HG03280 (cell line): ENCODE measurements at regions not wholly inside any gene's neighbourhood (a gene's known extent, or its start where the extent isn't known, plus 50 kb on each side); places are given as distances from the start of the nearest gene placed in this dataset.

Source experiments
- ATAC-seq: cut with Tn5 transposase; IDR thresholded peaks from one replicate; pipeline ENCODE4 v1.9.1; 2021; ENCODE audit warnings: mild to moderate bottlenecking, moderate library complexity; ENCODE audit not compliant: unreplicated experiment

- ATAC-seq: no peak
Observed at GRCh38 chr4:127151941-127152340, 480.8 kb upstream of the INTU start.

- ATAC-seq: no peak
Observed at GRCh38 chr4:127155116-127155515, 477.6 kb upstream of the INTU start.

DNA sequence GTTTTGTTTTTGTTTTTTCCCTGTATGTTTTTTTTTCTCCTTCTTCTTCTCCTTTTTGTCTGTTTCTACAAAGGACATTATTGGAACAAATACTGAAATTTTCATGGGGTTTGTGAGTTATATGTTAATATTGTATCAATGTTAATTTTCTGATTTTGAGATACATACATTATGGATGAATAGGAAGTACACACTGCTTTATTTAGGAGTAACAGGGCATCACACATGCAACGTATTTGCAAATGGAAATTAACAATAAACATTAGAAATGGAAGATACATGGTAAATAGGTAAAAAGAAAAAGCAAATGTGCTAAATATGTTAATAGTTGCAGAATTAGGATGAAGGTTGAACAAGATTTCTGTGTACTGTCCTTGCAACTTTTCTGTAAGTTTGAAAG, 477.2 kb upstream of the INTU start:
- no peak for ATAC-seq

- no peak for ATAC-seq
Observed at GRCh38 chr4:127162741-127163140, 470.0 kb upstream of the INTU start.

GRCh38 chr4:127165971-127166370, 466.8 kb upstream of the INTU start:
- no peak for ATAC-seq

DNA sequence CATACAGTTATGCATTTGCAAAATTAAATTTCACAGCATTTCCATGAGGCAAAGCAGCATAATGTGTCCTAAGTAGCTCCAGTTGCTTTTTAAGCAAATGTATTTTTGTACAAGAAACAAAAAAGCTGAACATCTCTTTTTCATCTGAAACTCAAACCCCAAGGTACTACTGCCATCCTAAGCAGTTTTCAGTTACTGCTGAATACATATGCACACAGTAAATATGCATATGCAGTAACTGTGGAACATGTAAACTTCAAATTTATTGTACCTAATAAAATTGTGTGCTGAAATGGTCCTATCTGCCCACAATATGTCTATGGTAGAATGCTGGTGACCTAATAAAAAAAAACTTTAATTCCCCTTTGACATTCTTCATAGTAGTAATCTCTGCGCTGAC, 458.6 kb upstream of the INTU start:
- no peak for ATAC-seq

DNA sequence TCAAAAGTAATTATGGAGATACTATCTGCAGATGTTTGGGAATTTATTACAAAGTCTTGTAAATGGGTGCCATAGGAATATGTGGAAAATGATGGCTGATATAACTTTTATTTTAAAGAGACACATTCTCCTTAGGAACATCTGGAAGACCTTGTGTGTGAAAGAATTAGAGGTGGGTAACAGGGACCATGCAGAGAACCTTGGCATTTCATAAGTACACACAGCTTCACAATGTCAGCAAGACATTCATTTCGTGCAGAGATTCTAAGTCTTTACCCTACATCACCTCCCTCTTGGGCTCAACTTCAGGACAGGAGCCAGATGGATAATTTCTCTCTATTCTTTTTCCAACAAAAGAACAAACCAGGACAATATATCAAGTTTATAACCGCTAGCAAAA, 458.1 kb upstream of the INTU start:
- no peak for ATAC-seq

GRCh38 chr4:127179256-127180087, 453.3 kb upstream of the INTU start:
- no peak for ATAC-seq

- no peak for ATAC-seq
Observed at GRCh38 chr4:127181001-127181400, 451.8 kb upstream of the INTU start.

GRCh38 chr4:127182687-127183086, 450.1 kb upstream of the INTU start:
- ATAC-seq: no peak

DNA sequence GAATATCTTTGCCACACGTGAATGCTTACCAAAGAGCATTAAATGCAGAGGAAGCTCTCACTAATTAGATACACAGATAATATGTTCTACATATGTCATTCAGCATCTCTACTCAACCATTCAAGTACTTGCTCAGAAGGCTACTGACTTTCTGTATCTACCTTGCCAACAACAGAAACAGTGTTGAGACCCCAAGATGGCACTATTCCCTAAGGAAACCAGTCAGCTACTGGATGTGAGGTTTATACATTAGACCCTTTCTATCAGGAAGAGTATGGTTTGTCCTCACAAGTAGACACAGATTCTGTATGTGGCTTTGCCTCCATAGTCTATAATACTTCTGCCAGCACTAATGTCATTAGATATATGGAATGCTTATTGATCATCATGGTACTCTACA, 443.9 kb upstream of the INTU start:
- ATAC-seq: no peak

DNA sequence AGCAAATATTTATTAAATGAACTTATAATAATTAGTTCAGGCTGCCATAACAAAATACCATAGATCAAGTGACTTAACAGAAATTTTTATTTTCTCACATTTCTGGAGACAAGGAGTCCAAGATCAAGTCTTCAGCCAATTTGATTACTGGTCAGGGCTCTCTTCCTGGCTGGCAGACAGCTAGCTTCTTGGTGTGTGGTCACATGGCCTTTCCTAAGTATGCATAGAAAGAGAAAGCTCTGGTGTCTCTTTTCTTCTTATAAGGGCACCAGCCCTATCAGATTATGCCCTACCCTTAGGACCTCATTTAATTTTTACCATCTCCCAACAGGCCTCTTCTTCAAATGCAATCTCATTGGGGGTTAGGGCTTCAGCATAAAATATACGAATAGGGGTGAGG, 438.5 kb upstream of the INTU start:
- ATAC-seq: no peak

GRCh38 chr4:127196655-127197352, 436.0 kb upstream of the INTU start:
- ATAC-seq: no peak

DNA sequence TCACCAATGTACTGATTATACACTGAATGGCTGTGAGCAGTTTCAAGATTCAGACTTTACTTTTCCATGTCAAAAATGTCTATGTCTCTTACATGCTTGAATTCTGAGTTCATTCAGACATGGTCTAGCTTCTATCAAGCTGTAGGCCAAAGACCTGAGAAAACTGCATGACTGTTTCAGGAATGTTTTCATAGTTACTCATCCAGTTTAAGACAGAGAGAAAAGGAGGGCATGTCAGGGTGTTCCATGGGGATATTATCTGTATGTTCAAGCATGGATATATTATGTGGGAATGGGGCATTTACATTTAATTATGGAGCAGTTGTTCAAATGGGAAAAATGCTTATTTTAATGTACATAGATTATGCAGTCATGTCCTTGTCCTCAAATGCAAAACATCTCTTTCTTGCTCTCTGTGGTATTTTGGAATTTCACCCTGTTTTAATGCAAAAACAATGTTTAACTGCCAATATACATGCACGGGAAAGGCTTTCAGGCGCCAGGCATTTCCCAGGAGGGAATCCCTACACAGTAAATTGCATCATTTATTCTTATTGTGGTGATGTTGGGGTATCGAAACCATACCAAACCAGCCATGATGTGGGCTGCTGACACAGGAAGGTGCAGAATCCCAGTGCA, 429.1 kb upstream of the INTU start:
- no peak for ATAC-seq

GRCh38 chr4:127204322-127204721, 428.4 kb upstream of the INTU start:
- ATAC-seq: no peak

DNA sequence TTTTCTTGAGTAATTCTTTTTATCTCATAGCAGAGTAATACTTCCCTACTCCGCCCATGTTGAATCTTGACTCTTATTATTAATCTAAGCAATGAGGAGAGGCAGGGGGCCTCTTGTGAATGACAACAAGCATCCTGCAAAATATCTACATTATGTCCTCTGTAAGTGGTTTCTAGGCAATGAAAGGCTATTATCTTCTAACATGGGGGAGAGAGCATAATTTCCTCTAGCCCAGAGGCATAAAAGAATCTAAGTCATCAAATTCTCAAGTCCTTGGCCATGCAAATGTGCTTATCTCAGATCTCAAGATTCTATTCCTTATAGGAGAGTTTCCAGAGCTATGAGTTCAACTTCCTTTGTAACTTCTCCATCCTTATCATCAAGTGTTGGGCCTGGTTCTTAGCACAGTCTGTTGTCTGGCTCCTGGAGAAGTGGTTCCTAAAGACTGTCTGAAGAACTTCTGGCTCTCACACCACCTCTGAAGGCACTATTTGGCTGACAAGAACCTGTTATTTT, 423.1 kb upstream of the INTU start:
- ATAC-seq: no peak

- ATAC-seq: no peak
Observed at GRCh38 chr4:127210893-127211649, 421.7 kb upstream of the INTU start.

DNA sequence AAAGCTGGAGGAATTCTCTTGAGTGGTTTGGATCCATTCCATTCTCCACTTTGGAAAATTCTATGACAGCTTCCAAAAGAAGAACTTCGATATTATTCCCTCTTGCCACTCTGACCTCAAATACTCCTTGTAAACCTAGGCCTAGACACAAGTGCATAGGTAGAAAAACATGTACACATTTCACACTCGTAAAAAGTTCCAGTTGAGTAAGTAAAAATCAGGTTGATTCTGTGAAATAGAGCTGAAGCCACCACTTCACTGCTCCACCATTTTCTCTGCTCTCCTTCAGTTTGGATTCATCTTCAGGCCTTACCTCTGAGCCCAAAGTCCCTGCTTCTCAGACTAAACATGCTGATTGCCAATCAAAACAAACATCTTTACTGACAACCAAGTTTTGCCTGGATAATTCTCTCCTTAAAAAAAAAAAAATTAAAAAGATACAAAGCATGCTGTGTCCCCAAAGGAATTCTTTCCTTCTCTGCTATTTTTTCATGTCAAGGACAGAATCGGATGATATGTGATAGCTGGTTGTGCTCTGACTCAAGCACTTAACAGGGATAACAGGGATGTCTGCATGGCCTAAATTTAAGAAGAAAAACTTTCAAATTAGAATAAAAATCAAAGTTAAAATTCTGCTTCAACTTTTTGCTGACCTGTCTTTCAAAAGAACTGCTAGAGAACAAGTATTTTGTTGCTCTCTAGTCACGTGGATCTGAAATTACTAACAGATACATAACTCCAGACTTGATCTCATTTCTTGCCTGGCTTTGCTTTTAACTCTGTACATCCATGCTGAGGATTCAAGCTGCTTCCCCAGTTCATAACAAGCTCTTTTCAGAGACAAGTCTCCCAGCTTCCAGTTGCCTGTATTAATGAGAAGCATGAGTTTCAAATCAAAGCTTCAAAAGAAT, 420.9 kb upstream of the INTU start:
- no peak for ATAC-seq

- no peak for ATAC-seq
Observed at GRCh38 chr4:127212701-127213100, 420.1 kb upstream of the INTU start.

DNA sequence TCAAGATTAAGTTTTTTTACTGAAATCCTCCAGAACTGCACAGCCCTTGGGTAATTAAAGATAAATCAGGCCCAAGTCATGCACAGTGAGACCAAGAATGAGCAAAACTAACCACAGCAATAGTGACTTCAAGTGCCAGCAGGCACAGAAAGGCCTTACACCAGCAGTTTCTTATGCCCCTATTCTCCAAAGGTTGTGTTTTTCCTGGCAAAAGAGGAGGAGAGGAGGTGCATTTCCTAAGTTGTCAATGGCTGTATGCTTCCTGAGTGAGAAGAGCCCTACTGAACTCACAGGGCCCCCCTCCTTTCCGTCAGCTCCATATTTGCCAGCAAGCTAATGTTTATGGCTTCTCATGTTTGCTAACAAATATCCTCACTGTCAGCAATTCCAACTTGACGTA, 418.7 kb upstream of the INTU start:
- ATAC-seq: no peak
